Stimulated activated CD4-positive, alpha-beta T cell treated with anti-CD3 and anti-CD28 coated beads, Interleukin-12 subunit alpha, Interleukin-12 subunit beta, amount 100 ng/mL, for 24 hours (primary cell): ENCODE measurements at regions not wholly inside any gene's neighbourhood (a gene's known extent, or its start where the extent isn't known, plus 50 kb on each side); places are given as distances from the start of the nearest gene placed in this dataset.

Experiments used
- DNase-seq, 2 experiments: peaks; one replicate each; pipeline ENCODE4 v3.0.0-alpha.2; 2020; ENCODE audit warnings: low read depth in 2 of 2

- no peak for DNase-seq
Observed at GRCh38 chr16:5604770-5605169, 507.2 kb upstream of the EEF2KMT start.

GRCh38 chr16:5603836-5604235, 506.2 kb upstream of the EEF2KMT start:
- DNase-seq, result no peak

GRCh38 chr16:5601957-5602356, 504.4 kb upstream of the EEF2KMT start:
- DNase-seq, result no peak

GRCh38 chr16:5598793-5599192, 501.2 kb upstream of the EEF2KMT start:
- DNase-seq, result no peak

- DNase-seq, result no peak
Observed at GRCh38 chr16:5595849-5596248, 498.3 kb upstream of the EEF2KMT start.

GRCh38 chr16:5590416-5590815, 492.8 kb upstream of the EEF2KMT start:
- DNase-seq, result no peak

- no peak for DNase-seq
Observed at GRCh38 chr16:5589812-5590373, 492.3 kb upstream of the EEF2KMT start.

- DNase-seq, result no peak
Observed at GRCh38 chr16:5584109-5584508, 486.5 kb upstream of the EEF2KMT start.

GRCh38 chr16:5582529-5582928, 484.9 kb upstream of the EEF2KMT start:
- DNase-seq, result no peak

- no peak for DNase-seq
Observed at GRCh38 chr16:5581908-5582307, 484.3 kb upstream of the EEF2KMT start.

- no peak for DNase-seq
Observed at GRCh38 chr16:5581428-5581827, 483.8 kb upstream of the EEF2KMT start.

GRCh38 chr16:5580772-5581171, 483.2 kb upstream of the EEF2KMT start:
- no peak for DNase-seq

- no peak for DNase-seq
Observed at GRCh38 chr16:5580296-5580695, 482.7 kb upstream of the EEF2KMT start.

GRCh38 chr16:5578980-5579379, 481.4 kb upstream of the EEF2KMT start:
- no peak for DNase-seq

GRCh38 chr16:5577463-5577862, 479.9 kb upstream of the EEF2KMT start:
- DNase-seq, result no peak

- DNase-seq, result no peak
Observed at GRCh38 chr16:5575646-5576245, 478.2 kb upstream of the EEF2KMT start.

GRCh38 chr16:5575121-5575520, 477.5 kb upstream of the EEF2KMT start:
- no peak for DNase-seq

GRCh38 chr16:5572056-5572455, 474.5 kb upstream of the EEF2KMT start:
- no peak for DNase-seq

GRCh38 chr16:5571446-5571845, 473.9 kb upstream of the EEF2KMT start:
- DNase-seq, result no peak

GRCh38 chr16:5561800-5562199, 464.2 kb upstream of the EEF2KMT start:
- no peak for DNase-seq

GRCh38 chr16:5560084-5560483, 462.5 kb upstream of the EEF2KMT start:
- no peak for DNase-seq

- no peak for DNase-seq
Observed at GRCh38 chr16:5557966-5558365, 460.4 kb upstream of the EEF2KMT start.

- DNase-seq, result no peak
Observed at GRCh38 chr16:5557448-5557847, 459.9 kb upstream of the EEF2KMT start.

- no peak for DNase-seq
Observed at GRCh38 chr16:5556158-5556810, 458.7 kb upstream of the EEF2KMT start.
